Neural cell (in vitro differentiated cells): ENCODE measurements at regions not wholly inside any gene's neighbourhood (a gene's known extent, or its start where the extent isn't known, plus 50 kb on each side); places are given as distances from the start of the nearest gene placed in this dataset.

ENCODE experiments used
- H2AFZ ChIP-seq: fragments of 200-600, 300-800 bp; sonication (generic), shearing (Covaris generic); 2 replicates; pipeline ENCODE4 v1.6.0; 2014; ENCODE audit warnings: low read depth, mild to moderate bottlenecking, antibody characterized with exemption, low read length, moderate library complexity
- H3F3A ChIP-seq: fragments of 200-600 bp; shearing (Covaris generic); 2 replicates; pipeline ENCODE4 v1.6.1; 2016; ENCODE audit warnings: mild to moderate bottlenecking, moderate library complexity, mixed read lengths, antibody characterized with exemption, low read length; ENCODE audit not compliant: insufficient read depth, poor library complexity, severe bottlenecking
- H3K27ac ChIP-seq: fragments of 200-600, 300-800 bp; sonication (generic), shearing (Covaris generic); 2 replicates; pipeline ENCODE4 v1.5.1; 2014; ENCODE audit warnings: mild to moderate bottlenecking, low read length, moderate library complexity
- H3K27me3 ChIP-seq: fragments of 300-800, 200-600 bp; sonication (generic), shearing (Covaris generic); 2 replicates; pipeline ENCODE4 v1.6.0; 2014; ENCODE audit warnings: mild to moderate bottlenecking, low read depth, low read length, moderate library complexity; ENCODE audit not compliant: insufficient read depth
- H3K36me3 ChIP-seq: fragments of 300-800, 200-600 bp; sonication (generic), shearing (Covaris generic); 2 replicates; pipeline ENCODE4 v1.5.1; 2014; ENCODE audit warnings: mild to moderate bottlenecking, antibody characterized with exemption, low read length, moderate library complexity; ENCODE audit not compliant: insufficient read depth
- H3K4me2 ChIP-seq: fragments of 300-800, 200-600 bp; sonication (generic), shearing (Covaris generic); 2 replicates; pipeline ENCODE4 v1.6.0; 2014; ENCODE audit warnings: mild to moderate bottlenecking, low read length
- H3K4me3 ChIP-seq: fragments of 300-800, 200-600 bp; sonication (generic), shearing (Covaris generic); 2 replicates; pipeline ENCODE4 v1.5.1; 2014; ENCODE audit warnings: mild to moderate bottlenecking, low read length, moderate library complexity
- H3K79me2 ChIP-seq: fragments of 200-600 bp; shearing (Covaris generic); replicated peaks from 2 replicates; pipeline ENCODE4 v1.6.0; 2014; ENCODE audit warnings: mild to moderate bottlenecking, low read length, moderate library complexity; ENCODE audit not compliant: insufficient read depth
- H3K9ac ChIP-seq: fragments of 300-800, 200-600 bp; sonication (generic), shearing (Covaris generic); 2 replicates; pipeline ENCODE4 v1.6.1; 2016; ENCODE audit warnings: mild to moderate bottlenecking, low read length, mixed read lengths
- H3K9me2 ChIP-seq: fragments of 200-600 bp; shearing (Covaris generic); 2 replicates; pipeline ENCODE4 v1.6.1; 2016; ENCODE audit warnings: mild to moderate bottlenecking, low read length, mixed read lengths; ENCODE audit not compliant: insufficient read depth
- H3K9me3 ChIP-seq: fragments of 200-600, 300-800 bp; sonication (generic), shearing (Covaris generic); 2 replicates; pipeline ENCODE4 v1.6.1; 2016; ENCODE audit warnings: mild to moderate bottlenecking, mixed run types, low read length, moderate library complexity, mixed read lengths
- H4K20me1 ChIP-seq: fragments of 200-600 bp; shearing (Covaris generic); 2 replicates; pipeline ENCODE4 v1.6.1; 2016; ENCODE audit warnings: mild to moderate bottlenecking, mixed run types; ENCODE audit not compliant: insufficient read depth
- CTCF ChIP-seq: fragments of 450-650 bp; IDR thresholded peaks from 2 replicates; pipeline ENCODE4 v1.5.1; 2014; ENCODE audit warnings: antibody characterized with exemption, mild to moderate bottlenecking, moderate library complexity; ENCODE audit not compliant: poor library complexity, severe bottlenecking
- EP300 ChIP-seq: fragments of 450-650 bp; conservative IDR thresholded peaks from 2 replicates; pipeline ENCODE4 v1.6.1; 2014; ENCODE audit warnings: antibody characterized with exemption, mild to moderate bottlenecking, moderate library complexity; ENCODE audit not compliant: poor library complexity, severe bottlenecking
- EZH2 ChIP-seq: fragments of 200-600, 300-800 bp; shearing (Covaris generic), sonication (generic); IDR thresholded peaks from 2 replicates; pipeline ENCODE4 v1.6.1; 2014; ENCODE audit warnings: antibody characterized with exemption, low read length, borderline replicate concordance, mild to moderate bottlenecking; ENCODE audit not compliant: insufficient read depth, poor library complexity, severe bottlenecking
- MXI1 ChIP-seq: fragments of 450-650 bp; conservative IDR thresholded peaks from 2 replicates; pipeline ENCODE4 v1.6.1; 2014; ENCODE audit warnings: antibody characterized with exemption, mild to moderate bottlenecking; ENCODE audit not compliant: poor library complexity, severe bottlenecking
- POLR2AphosphoS5 ChIP-seq: IDR thresholded peaks from 2 replicates; pipeline ENCODE4 v1.6.1; 2012
- RAD21 ChIP-seq: fragments of 450-650 bp; conservative IDR thresholded peaks from 2 replicates; pipeline ENCODE4 v1.6.1; 2014; ENCODE audit warnings: antibody characterized with exemption, mild to moderate bottlenecking, moderate library complexity
- REST ChIP-seq: IDR thresholded peaks from 2 replicates; pipeline ENCODE4 v1.6.1; 2012; ENCODE audit warnings: borderline replicate concordance
- SMC3 ChIP-seq: fragments of 450-650 bp; conservative IDR thresholded peaks from 2 replicates; pipeline ENCODE4 v1.6.1; 2014; ENCODE audit warnings: antibody characterized with exemption, mild to moderate bottlenecking, moderate library complexity; ENCODE audit not compliant: poor library complexity
- TAF1 ChIP-seq: IDR thresholded peaks from 2 replicates; pipeline ENCODE4 v1.6.1; 2012; ENCODE audit warnings: low read depth

- H4K20me1 ChIP-seq, result no peaks in the 10 kb centered on the region
- no peaks in the 10 kb centered on the region for H3K27me3 ChIP-seq
- no peaks in the 10 kb centered on the region for H3K9me2 ChIP-seq
- no peak overlapping the region for H3K4me2 ChIP-seq
- H3K9me3 ChIP-seq, result no peaks in the 10 kb centered on the region
- H3K79me2 ChIP-seq, result no peaks in the 10 kb centered on the region
- no peak overlapping the region for H3K4me3 ChIP-seq
- H3K9ac ChIP-seq, result no peak overlapping the region
- H3K36me3 ChIP-seq, result no peaks in the 10 kb centered on the region
- no peak overlapping the region for H3K27ac ChIP-seq
- H3F3A ChIP-seq, result no peaks in the 10 kb centered on the region
- TF ChIP-seq EZH2 (no peak), POLR2AphosphoS5 (no peak), RAD21 (no peak), EP300 (no peak), MXI1 (no peak), SMC3 (no peak), TAF1 (no peak), CTCF (no peak), REST (no peak)
- H2AFZ ChIP-seq, result no peak overlapping the region
Measured at GRCh38 chr18:27762054-27762453, 414.9 kb downstream of the CDH2 start.

GRCh38 chr18:27752944-27753343 is 424.0 kb downstream of the CDH2 start:
- Histone ChIP-seq H3K27me3 (no peaks in the 10 kb centered on the region), H3K27ac (no peak overlapping the region), H3K36me3 (no peaks in the 10 kb centered on the region), H3K79me2 (no peaks in the 10 kb centered on the region), H3K9me2 (no peaks in the 10 kb centered on the region), H3F3A (no peaks in the 10 kb centered on the region), H4K20me1 (no peaks in the 10 kb centered on the region), H3K4me3 (no peak overlapping the region), H2AFZ (no peak overlapping the region), H3K9ac (no peak overlapping the region), H3K4me2 (no peak overlapping the region), H3K9me3 (no peaks in the 10 kb centered on the region)
- TF ChIP-seq EP300, result peak; percentile 18
- no peak for TF ChIP-seq REST
